Osteocyte (in vitro differentiated cells): ENCODE measurements at regions not wholly inside any gene's neighbourhood (a gene's known extent, or its start where the extent isn't known, plus 50 kb on each side); places are given as distances from the start of the nearest gene placed in this dataset.

Experiments
- DNase-seq: peaks from one replicate; pipeline ENCODE4 v3.0.0; 2021; ENCODE audit warnings: mixed read lengths; ENCODE audit not compliant: unreplicated experiment; ENCODE audit errors: extremely low spot score
- H3K27ac Mint-ChIP-seq: one replicate; pipeline ENCODE4 v1.8.0; 2021; ENCODE audit warnings: mild to moderate bottlenecking, mixed read lengths; ENCODE audit not compliant: unreplicated experiment
- H3K27me3 Mint-ChIP-seq: one replicate; pipeline ENCODE4 v1.8.0; 2021; ENCODE audit warnings: mixed read lengths; ENCODE audit not compliant: unreplicated experiment
- H3K36me3 Mint-ChIP-seq: one replicate; pipeline ENCODE4 v1.8.0; 2021; ENCODE audit warnings: mixed read lengths; ENCODE audit not compliant: unreplicated experiment
- H3K4me1 Mint-ChIP-seq: one replicate; pipeline ENCODE4 v1.8.0; 2021; ENCODE audit warnings: mixed read lengths; ENCODE audit not compliant: unreplicated experiment
- H3K4me3 Mint-ChIP-seq: one replicate; pipeline ENCODE4 v1.8.0; 2021; ENCODE audit warnings: mild to moderate bottlenecking, moderate library complexity, mixed read lengths; ENCODE audit not compliant: unreplicated experiment
- H3K9me3 Mint-ChIP-seq: one replicate; pipeline ENCODE4 v1.8.0; 2021; ENCODE audit warnings: mixed read lengths; ENCODE audit not compliant: unreplicated experiment
- TF ChIP-seq, protein P1 (sequence below): fragments of 200-600 bp; sonication (generic); IDR thresholded peaks from 2 replicates; pipeline ENCODE4 v1.5.0; 2021; ENCODE audit warnings: antibody characterized with exemption, mild to moderate bottlenecking, moderate library complexity

DNA sequence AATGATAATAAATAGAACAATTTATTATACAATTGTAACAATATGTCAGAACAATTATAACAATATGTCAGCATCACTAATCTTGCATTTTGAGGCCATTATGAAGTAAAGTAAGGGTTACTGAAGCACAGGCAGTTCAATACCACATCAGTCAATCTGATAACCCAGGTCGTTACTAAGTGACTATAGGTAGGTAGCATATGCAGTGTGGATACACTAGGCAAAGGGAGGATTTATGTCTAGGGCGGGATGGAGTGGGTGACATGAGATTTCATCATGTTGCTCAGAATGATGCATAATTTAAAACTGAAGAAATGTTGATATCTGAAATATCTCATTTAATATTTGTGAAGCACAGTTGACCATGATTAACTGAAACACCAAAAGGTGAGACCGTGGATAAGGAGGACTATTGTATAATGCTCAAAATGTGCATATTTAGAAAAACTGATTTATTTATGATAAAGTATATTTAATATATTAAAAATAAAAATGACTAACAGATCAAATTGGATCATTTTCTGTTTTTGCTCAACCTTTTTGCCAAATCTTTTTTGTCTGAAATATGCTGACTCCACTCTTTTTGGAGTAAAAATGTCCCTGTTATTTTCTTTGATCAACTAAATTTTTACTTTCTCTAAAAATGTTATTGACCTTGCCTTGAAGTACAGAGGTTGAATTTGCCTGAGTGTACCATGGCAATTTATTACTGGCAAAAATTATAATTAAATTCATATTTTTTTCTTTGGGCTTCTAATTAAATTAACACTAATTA is 1189.4 kb upstream of the USP15 start:
- no peaks in the 10 kb centered on the region for H3K36me3 Mint-ChIP-seq
- no peaks in the 10 kb centered on the region for H3K9me3 Mint-ChIP-seq
- H3K27me3 Mint-ChIP-seq: no peaks in the 10 kb centered on the region
- no peaks in the 10 kb centered on the region for H3K4me1 Mint-ChIP-seq
- no peak overlapping the region for H3K27ac Mint-ChIP-seq
- no peak for DNase-seq
- no peak overlapping the region for H3K4me3 Mint-ChIP-seq
- TF ChIP-seq, protein P1, sequence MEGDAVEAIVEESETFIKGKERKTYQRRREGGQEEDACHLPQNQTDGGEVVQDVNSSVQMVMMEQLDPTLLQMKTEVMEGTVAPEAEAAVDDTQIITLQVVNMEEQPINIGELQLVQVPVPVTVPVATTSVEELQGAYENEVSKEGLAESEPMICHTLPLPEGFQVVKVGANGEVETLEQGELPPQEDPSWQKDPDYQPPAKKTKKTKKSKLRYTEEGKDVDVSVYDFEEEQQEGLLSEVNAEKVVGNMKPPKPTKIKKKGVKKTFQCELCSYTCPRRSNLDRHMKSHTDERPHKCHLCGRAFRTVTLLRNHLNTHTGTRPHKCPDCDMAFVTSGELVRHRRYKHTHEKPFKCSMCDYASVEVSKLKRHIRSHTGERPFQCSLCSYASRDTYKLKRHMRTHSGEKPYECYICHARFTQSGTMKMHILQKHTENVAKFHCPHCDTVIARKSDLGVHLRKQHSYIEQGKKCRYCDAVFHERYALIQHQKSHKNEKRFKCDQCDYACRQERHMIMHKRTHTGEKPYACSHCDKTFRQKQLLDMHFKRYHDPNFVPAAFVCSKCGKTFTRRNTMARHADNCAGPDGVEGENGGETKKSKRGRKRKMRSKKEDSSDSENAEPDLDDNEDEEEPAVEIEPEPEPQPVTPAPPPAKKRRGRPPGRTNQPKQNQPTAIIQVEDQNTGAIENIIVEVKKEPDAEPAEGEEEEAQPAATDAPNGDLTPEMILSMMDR: no peak

DNA sequence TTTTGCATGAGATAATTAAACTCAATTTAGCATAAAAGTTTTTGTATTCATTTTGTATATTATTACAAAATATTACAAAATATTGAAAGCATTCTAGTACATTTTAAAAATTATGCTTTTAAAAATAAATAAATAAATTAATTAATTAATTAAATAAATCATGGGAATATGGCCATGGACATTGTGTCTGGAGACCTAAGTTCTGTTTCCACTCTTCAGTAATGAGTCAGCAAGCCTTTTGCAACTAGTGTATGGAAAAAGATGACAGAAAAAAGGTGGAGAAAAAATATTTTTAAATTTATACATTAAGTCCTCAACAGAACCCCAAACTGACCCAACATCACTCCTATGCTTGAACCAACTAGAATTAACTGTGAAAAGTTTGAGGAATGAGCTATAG is 1187.5 kb upstream of the USP15 start:
- no peaks in the 10 kb centered on the region for H3K27me3 Mint-ChIP-seq

DNA sequence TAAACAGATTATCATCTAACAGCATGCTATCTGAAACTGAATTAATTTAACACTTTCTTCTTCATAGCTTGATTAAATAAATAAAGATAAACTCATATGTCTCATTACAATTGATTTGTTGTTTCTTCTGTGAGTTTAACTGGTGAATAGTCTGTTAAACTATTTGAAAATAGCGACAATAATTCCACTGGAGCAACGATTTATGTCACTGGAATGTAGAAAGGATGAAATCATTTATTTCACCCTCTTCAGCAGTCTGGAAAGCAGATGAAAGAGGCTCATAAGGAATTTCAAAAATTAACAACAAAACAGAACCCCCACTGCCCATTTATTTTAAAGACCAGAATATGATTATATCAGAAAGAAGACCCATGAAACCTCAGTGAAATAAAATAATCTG is 1165.1 kb upstream of the USP15 start:
- Mint-ChIP-seq H3K27me3 (no peaks in the 10 kb centered on the region), H3K27ac (no peak overlapping the region), H3K9me3 (peaks cover 7% of the 10 kb centered on the region), H3K4me1 (peaks cover 6% of the 10 kb centered on the region), H3K36me3 (no peaks in the 10 kb centered on the region), H3K4me3 (no peak overlapping the region)
- no peak for DNase-seq
- TF ChIP-seq, protein P1: no peak

More for the DNA sequence above, 1187.5 kb upstream of the USP15 start:
- H3K9me3 Mint-ChIP-seq: no peaks in the 10 kb centered on the region
- H3K27ac Mint-ChIP-seq: no peak overlapping the region
- no peak overlapping the region for H3K4me3 Mint-ChIP-seq
- DNase-seq: no peak
- no peaks in the 10 kb centered on the region for H3K36me3 Mint-ChIP-seq
- H3K4me1 Mint-ChIP-seq: no peaks in the 10 kb centered on the region
- TF ChIP-seq, protein P1: no peak

DNA sequence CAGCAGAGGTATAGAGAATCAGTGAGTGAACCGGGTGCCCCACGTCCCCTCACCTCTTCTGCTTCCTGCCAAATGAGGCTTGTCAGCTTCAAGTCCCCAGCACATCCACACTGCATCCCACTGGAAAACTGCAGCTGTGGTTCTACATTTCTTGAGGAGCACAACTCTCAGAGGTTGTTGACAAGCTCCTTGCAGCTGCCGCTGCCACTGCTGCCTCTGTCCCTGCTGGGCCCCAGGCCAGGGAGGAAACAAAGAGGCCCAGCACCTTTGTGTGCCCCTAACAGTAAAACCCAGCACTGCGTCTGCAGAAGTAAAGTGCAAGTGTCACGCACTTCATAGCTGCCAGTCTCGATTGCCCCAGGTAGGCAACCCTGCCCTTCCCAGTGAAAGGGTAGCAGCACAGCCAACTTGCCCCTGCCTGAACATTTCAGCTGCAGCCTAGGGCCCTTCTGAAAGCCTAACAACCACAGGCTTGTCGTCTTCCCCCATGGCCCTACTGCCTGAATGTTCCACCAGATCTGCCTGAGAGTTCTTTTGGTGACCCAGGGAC is 1162.1 kb upstream of the USP15 start:
- Mint-ChIP-seq H3K27me3 (no peaks in the 10 kb centered on the region), H3K4me3 (no peak overlapping the region), H3K36me3 (no peaks in the 10 kb centered on the region), H3K27ac (no peak overlapping the region), H3K4me1 (peaks cover 6% of the 10 kb centered on the region), H3K9me3 (peaks cover 9% of the 10 kb centered on the region)
- DNase-seq: no peak
- TF ChIP-seq, protein P1: no peak

DNA sequence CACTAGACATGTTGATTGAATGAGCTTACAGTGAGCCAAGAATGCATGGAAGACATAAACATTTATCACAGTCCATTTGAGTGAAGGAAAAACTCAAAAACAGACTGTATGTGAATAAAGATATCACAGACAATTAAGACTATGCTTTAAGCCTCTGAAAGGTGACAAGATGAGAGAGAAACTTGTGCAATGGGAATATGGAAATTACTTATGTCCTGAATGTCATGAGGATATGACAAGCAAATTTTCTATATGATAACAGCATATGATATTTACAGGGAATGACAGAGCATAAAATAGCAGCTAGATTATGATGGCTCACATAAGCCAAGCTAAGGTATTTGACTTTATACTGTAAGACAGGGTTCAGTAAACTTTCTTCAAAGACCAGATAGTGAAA is 1153.1 kb upstream of the USP15 start:
- no peak overlapping the region for H3K27ac Mint-ChIP-seq
- DNase-seq: no peak
- H3K4me3 Mint-ChIP-seq: no peak overlapping the region
- H3K36me3 Mint-ChIP-seq: no peaks in the 10 kb centered on the region
- TF ChIP-seq, protein P1: no peak
- peaks cover 12% of the 10 kb centered on the region for H3K9me3 Mint-ChIP-seq
- no peaks in the 10 kb centered on the region for H3K27me3 Mint-ChIP-seq
- H3K4me1 Mint-ChIP-seq: no peaks in the 10 kb centered on the region
